RWPE2 (cell line): ENCODE measurements at regions not wholly inside any gene's neighbourhood (a gene's known extent, or its start where the extent isn't known, plus 50 kb on each side); places are given as distances from the start of the nearest gene placed in this dataset.

Experiments
- ATAC-seq: fragments of 200-7000 bp; cut with Tn5 transposase; 3 replicates; pipeline ENCODE4 v1.9.1; 2021; ENCODE audit warnings: low read depth
- DNase-seq: peaks from one replicate; pipeline ENCODE4 v3.0.0-alpha.2; 2020; ENCODE audit warnings: low spot score
- H3K27ac ChIP-seq: fragments of 450-650 bp; 2 replicates; pipeline ENCODE4 v1.5.1; 2017; ENCODE audit warnings: mild to moderate bottlenecking; ENCODE audit not compliant: poor library complexity, severe bottlenecking
- H3K27me3 ChIP-seq: fragments of 250-450 bp; sonication (Bioruptor Pico); 2 replicates; pipeline ENCODE4 v1.5.1; 2021; ENCODE audit warnings: mild to moderate bottlenecking, moderate library complexity; ENCODE audit not compliant: insufficient read depth, poor library complexity, severe bottlenecking
- H3K36me3 ChIP-seq: fragments of 250-450 bp; sonication (Bioruptor Pico); 2 replicates; pipeline ENCODE4 v1.5.1; 2020; ENCODE audit warnings: low read depth, mild to moderate bottlenecking, moderate library complexity
- H3K4me1 ChIP-seq: fragments of 250-450 bp; sonication (Bioruptor Pico); 2 replicates; pipeline ENCODE4 v1.5.1; 2021; ENCODE audit warnings: mild to moderate bottlenecking, moderate library complexity; ENCODE audit not compliant: insufficient read depth, poor library complexity, severe bottlenecking
- H3K4me3 ChIP-seq: fragments of 250-450 bp; sonication (Bioruptor Pico); 2 replicates; pipeline ENCODE4 v1.5.1; 2021; ENCODE audit warnings: mild to moderate bottlenecking, moderate library complexity; ENCODE audit not compliant: severe bottlenecking
- H3K9me3 ChIP-seq: fragments of 250-450 bp; sonication (Bioruptor Pico); 2 replicates; pipeline ENCODE4 v1.5.1; 2021; ENCODE audit warnings: mild to moderate bottlenecking, moderate library complexity; ENCODE audit not compliant: severe bottlenecking
- TF ChIP-seq, protein P1 (sequence below): fragments of 450-650 bp; IDR thresholded peaks from one replicate; pipeline ENCODE4 v1.5.1; 2017; ENCODE audit warnings: mild to moderate bottlenecking, moderate library complexity; ENCODE audit not compliant: poor library complexity, severe bottlenecking

DNA sequence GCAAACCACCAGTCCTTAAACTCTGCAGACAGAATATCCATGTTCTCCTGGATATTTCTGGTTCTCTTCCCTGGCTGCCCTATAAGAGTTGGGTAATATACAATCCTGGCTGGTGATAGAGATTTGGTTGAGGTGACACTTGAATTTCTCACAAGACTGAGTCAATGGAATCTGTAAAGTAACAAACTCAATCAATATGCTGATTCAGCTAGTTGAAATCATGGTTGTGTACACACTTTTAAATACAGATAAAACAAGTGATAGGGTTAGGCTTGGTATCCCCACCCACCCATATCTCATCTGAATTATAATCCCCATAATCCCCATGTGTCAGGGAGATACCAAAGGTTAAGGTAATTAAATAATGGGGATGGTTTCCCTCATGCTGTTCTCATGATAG is 349.2 kb upstream of the MAD2L1 start:
- no peaks in the 10 kb centered on the region for H3K4me1 ChIP-seq
- TF ChIP-seq, protein P1, sequence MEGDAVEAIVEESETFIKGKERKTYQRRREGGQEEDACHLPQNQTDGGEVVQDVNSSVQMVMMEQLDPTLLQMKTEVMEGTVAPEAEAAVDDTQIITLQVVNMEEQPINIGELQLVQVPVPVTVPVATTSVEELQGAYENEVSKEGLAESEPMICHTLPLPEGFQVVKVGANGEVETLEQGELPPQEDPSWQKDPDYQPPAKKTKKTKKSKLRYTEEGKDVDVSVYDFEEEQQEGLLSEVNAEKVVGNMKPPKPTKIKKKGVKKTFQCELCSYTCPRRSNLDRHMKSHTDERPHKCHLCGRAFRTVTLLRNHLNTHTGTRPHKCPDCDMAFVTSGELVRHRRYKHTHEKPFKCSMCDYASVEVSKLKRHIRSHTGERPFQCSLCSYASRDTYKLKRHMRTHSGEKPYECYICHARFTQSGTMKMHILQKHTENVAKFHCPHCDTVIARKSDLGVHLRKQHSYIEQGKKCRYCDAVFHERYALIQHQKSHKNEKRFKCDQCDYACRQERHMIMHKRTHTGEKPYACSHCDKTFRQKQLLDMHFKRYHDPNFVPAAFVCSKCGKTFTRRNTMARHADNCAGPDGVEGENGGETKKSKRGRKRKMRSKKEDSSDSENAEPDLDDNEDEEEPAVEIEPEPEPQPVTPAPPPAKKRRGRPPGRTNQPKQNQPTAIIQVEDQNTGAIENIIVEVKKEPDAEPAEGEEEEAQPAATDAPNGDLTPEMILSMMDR: no peak
- no peak overlapping the region for H3K27ac ChIP-seq
- H3K36me3 ChIP-seq: no peaks in the 10 kb centered on the region
- DNase-seq (no peak), ATAC-seq (no peak)
- H3K27me3 ChIP-seq: no peaks in the 10 kb centered on the region
- H3K4me3 ChIP-seq: no peak overlapping the region
- H3K9me3 ChIP-seq: no peaks in the 10 kb centered on the region

GRCh38 chr4:120406960-120407359 is 340.3 kb upstream of the MAD2L1 start:
- DNase-seq: no peak
- H3K27ac ChIP-seq: no peak overlapping the region

DNA sequence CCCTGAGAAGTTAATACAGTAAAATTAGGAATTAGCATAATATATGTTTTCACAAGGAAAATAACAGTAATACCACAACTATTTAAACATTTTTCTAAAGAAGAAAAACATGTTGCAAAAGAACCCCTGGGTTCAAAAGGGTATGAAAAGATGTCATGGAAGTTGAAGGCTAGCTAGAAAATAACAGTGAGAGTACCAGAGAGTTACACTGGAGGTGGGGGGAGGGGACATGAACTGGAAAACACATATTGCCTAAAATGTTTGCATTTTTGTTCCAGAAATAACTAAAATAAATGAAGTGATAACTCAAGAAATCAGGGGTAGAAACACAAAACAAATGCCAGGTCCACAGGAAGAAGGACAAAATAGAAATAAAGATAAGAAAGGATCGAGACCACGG is 336.6 kb upstream of the MAD2L1 start:
- no peaks in the 10 kb centered on the region for H3K27me3 ChIP-seq
- TF ChIP-seq, protein P1: no peak
- no peaks in the 10 kb centered on the region for H3K36me3 ChIP-seq
- ATAC-seq (no peak), DNase-seq (no peak)
- H3K9me3 ChIP-seq: no peaks in the 10 kb centered on the region
- no peak overlapping the region for H3K27ac ChIP-seq
- H3K4me3 ChIP-seq: no peak overlapping the region
- no peaks in the 10 kb centered on the region for H3K4me1 ChIP-seq

More at GRCh38 chr4:120406960-120407359, 340.3 kb upstream of the MAD2L1 start:
- Histone ChIP-seq H3K9me3 (no peaks in the 10 kb centered on the region), H3K27me3 (no peaks in the 10 kb centered on the region), H3K4me3 (no peak overlapping the region), H3K36me3 (no peaks in the 10 kb centered on the region), H3K4me1 (no peaks in the 10 kb centered on the region)
- ATAC-seq: no peak; the same call in 2 of the 3 replicates
- TF ChIP-seq, protein P1: no peak

DNA sequence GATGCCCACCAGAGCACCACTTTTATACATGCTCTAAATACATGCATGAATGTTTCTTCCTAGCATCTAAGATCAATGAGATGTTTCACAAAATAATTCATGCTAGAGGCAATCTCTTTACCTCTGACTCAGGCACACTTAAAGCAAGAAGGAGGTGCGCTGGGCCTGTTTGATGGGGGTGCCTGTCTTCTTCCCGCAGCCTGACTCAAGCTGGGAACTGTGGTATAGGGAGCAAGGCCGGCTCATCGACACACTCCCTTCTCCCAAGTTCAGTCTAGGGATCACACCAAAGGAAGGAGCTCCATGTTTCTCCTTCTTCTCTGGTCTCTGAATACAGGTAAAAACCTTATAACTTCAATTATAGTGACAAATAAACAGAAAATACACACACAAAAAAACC is 333.8 kb upstream of the MAD2L1 start:
- H3K27ac ChIP-seq: no peak overlapping the region
- H3K4me3 ChIP-seq: no peak overlapping the region
- no peak for ATAC-seq

DNA sequence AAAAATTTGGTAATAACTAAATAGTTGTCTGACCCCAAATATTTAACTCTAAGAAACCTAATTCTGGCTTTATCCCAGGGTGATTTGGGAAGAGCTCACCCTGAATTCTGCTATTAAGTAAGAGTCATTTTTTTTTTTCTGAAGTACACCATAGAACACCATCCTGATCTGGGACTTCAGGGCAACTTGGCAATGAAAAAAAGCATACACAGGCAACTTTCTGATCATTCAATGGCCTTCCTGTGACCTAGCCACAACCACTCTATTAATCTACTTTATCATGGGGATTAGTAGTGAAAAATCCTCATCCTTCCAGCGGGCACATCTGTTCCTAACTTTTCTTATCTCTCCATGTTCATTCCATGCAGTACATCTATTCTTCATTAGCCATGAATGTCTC is 333.2 kb upstream of the MAD2L1 start:
- Histone ChIP-seq H3K9me3 (no peaks in the 10 kb centered on the region), H3K4me1 (no peaks in the 10 kb centered on the region), H3K36me3 (no peaks in the 10 kb centered on the region), H3K4me3 (no peak overlapping the region), H3K27me3 (no peaks in the 10 kb centered on the region), H3K27ac (no peak overlapping the region)
- DNase-seq (no peak), ATAC-seq (no peak)
- TF ChIP-seq, protein P1: no peak

More for the DNA sequence above, 333.8 kb upstream of the MAD2L1 start:
- H3K36me3 ChIP-seq: no peaks in the 10 kb centered on the region
- no peak for DNase-seq
- TF ChIP-seq, protein P1: no peak
- H3K4me1 ChIP-seq: no peaks in the 10 kb centered on the region
- no peaks in the 10 kb centered on the region for H3K27me3 ChIP-seq
- H3K9me3 ChIP-seq: no peaks in the 10 kb centered on the region
